Ovary (tissue), 3 donors: ENCODE measurements at regions not wholly inside any gene's neighbourhood (a gene's known extent, or its start where the extent isn't known, plus 50 kb on each side); places are given as distances from the start of the nearest gene placed in this dataset.

Experiments
- EP300 ChIP-seq: sonication (generic); formaldehyde crosslinking; IDR thresholded peaks from one replicate; pipeline ENCODE4 v1.6.1; 2017; ENCODE audit warnings: antibody characterized with exemption
- TF ChIP-seq, protein P1 (sequence below), 3 donors: fragments of 450-650 bp in 2 of 3; fragments of 200-600 bp in 1 of 3; IDR thresholded peaks; one replicate each; pipeline versions ENCODE4 v1.5.1 to v1.8.0; 2016 to 2022; ENCODE audit warnings: antibody characterized with exemption in 3 of 3, mild to moderate bottlenecking in 1 of 3
- donor health status: DM: no; HTN: no; CAD: no.

- TF ChIP-seq, protein P1, sequence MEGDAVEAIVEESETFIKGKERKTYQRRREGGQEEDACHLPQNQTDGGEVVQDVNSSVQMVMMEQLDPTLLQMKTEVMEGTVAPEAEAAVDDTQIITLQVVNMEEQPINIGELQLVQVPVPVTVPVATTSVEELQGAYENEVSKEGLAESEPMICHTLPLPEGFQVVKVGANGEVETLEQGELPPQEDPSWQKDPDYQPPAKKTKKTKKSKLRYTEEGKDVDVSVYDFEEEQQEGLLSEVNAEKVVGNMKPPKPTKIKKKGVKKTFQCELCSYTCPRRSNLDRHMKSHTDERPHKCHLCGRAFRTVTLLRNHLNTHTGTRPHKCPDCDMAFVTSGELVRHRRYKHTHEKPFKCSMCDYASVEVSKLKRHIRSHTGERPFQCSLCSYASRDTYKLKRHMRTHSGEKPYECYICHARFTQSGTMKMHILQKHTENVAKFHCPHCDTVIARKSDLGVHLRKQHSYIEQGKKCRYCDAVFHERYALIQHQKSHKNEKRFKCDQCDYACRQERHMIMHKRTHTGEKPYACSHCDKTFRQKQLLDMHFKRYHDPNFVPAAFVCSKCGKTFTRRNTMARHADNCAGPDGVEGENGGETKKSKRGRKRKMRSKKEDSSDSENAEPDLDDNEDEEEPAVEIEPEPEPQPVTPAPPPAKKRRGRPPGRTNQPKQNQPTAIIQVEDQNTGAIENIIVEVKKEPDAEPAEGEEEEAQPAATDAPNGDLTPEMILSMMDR (IDR thresholded peaks at IDR 0.05), result no peak
- no peak for TF ChIP-seq EP300
These were observed 560.8 kb upstream of the JAG1 start for GRCh38 chr20:11234608-11235007.
